ENCODE measurements at regions not wholly inside any gene's neighbourhood (a gene's known extent, or its start where the extent isn't known, plus 50 kb on each side); places are given as distances from the start of the nearest gene placed in this dataset.

GRCh38 chr1:198933515-198934222 is 294.8 kb downstream of the PTPRC start:
- Histone ChIP-seq H3K4me2 (ENCODE audit: low read depth, low read length, poor library complexity, severe bottlenecking) (peak overlapping the region; percentile 100), H3F3A (ENCODE audit: insufficient read depth) (peaks cover 46% of the 10 kb centered on the region), H3K9me3 (ENCODE audit: insufficient read depth, low read length) (no peaks in the 10 kb centered on the region), H3K9me2 (replicated peaks; ENCODE audit: insufficient read depth, low read length) (no peaks in the 10 kb centered on the region), H3K36me3 (ENCODE audit: low read length) (peaks cover 19% of the 10 kb centered on the region), H3K27ac (ENCODE audit: low read depth, low read length) (peak overlapping the region; percentile 90), H3K4me3 (ENCODE audit: insufficient read depth, low read length, poor library complexity, severe bottlenecking) (peak overlapping the region; percentile 77), H4K20me1 (ENCODE audit: low read depth, low read length) (no peaks in the 10 kb centered on the region), H3K79me2 (ENCODE audit: insufficient read depth, low read length) (peaks cover 96% of the 10 kb centered on the region), H3K9ac (ENCODE audit: low read length) (peak overlapping the region; percentile 70), H3K27me3 (ENCODE audit: low read length) (no peaks in the 10 kb centered on the region), H2AFZ (ENCODE audit: low read depth, low read length, severe bottlenecking) (no peak overlapping the region)
- TF ChIP-seq EZH2phosphoT487 (conservative IDR thresholded peaks at IDR 0.05; ENCODE audit: low read length) (no peak), CTCF (IDR thresholded peaks at IDR 0.05; ENCODE audit: insufficient read depth, low read length, poor library complexity, severe bottlenecking) (no peak)

GRCh38 chr1:198934426-198934825 is 295.6 kb downstream of the PTPRC start:
- H2AFZ ChIP-seq (ENCODE audit: low read depth, low read length, severe bottlenecking) = no peak overlapping the region
- H4K20me1 ChIP-seq (ENCODE audit: low read depth, low read length) = no peaks in the 10 kb centered on the region
- H3F3A ChIP-seq (ENCODE audit: insufficient read depth) = peaks cover 44% of the 10 kb centered on the region
- no peaks in the 10 kb centered on the region for H3K9me2 ChIP-seq (replicated peaks; ENCODE audit: insufficient read depth, low read length)
- peak overlapping the region; percentile 100 for H3K4me2 ChIP-seq (ENCODE audit: low read depth, low read length, poor library complexity, severe bottlenecking)
- peak overlapping the region; percentile 70 for H3K9ac ChIP-seq (ENCODE audit: low read length)
- H3K36me3 ChIP-seq (ENCODE audit: low read length) = peaks cover 19% of the 10 kb centered on the region
- no peak for TF ChIP-seq CTCF (IDR thresholded peaks at IDR 0.05; ENCODE audit: insufficient read depth, low read length, poor library complexity, severe bottlenecking)
- no peak for TF ChIP-seq EZH2phosphoT487 (conservative IDR thresholded peaks at IDR 0.05; ENCODE audit: low read length)
- H3K4me3 ChIP-seq (ENCODE audit: insufficient read depth, low read length, poor library complexity, severe bottlenecking) = peak overlapping the region; percentile 77
- peak overlapping the region; percentile 90 for H3K27ac ChIP-seq (ENCODE audit: low read depth, low read length)
- H3K79me2 ChIP-seq (ENCODE audit: insufficient read depth, low read length) = peaks cover 88% of the 10 kb centered on the region
- no peaks in the 10 kb centered on the region for H3K27me3 ChIP-seq (ENCODE audit: low read length)
- H3K9me3 ChIP-seq (ENCODE audit: insufficient read depth, low read length) = no peaks in the 10 kb centered on the region

- H4K20me1 ChIP-seq (ENCODE audit: low read depth, low read length) = no peaks in the 10 kb centered on the region
- no peaks in the 10 kb centered on the region for H3K27me3 ChIP-seq (ENCODE audit: low read length)
- TF ChIP-seq EZH2phosphoT487 (conservative IDR thresholded peaks at IDR 0.05; ENCODE audit: low read length) (no peak), CTCF (IDR thresholded peaks at IDR 0.05; ENCODE audit: insufficient read depth, low read length, poor library complexity, severe bottlenecking) (no peak)
- peaks cover 84% of the 10 kb centered on the region for H3K79me2 ChIP-seq (ENCODE audit: insufficient read depth, low read length)
- no peaks in the 10 kb centered on the region for H3K9me2 ChIP-seq (replicated peaks; ENCODE audit: insufficient read depth, low read length)
- peaks cover 39% of the 10 kb centered on the region for H3F3A ChIP-seq (ENCODE audit: insufficient read depth)
- H3K4me3 ChIP-seq (ENCODE audit: insufficient read depth, low read length, poor library complexity, severe bottlenecking) = peak overlapping the region; percentile 77
- H3K4me2 ChIP-seq (ENCODE audit: low read depth, low read length, poor library complexity, severe bottlenecking) = peak overlapping the region; percentile 100
- H3K9me3 ChIP-seq (ENCODE audit: insufficient read depth, low read length) = no peaks in the 10 kb centered on the region
- H3K27ac ChIP-seq (ENCODE audit: low read depth, low read length) = peak overlapping the region; percentile 90
- no peak overlapping the region for H2AFZ ChIP-seq (ENCODE audit: low read depth, low read length, severe bottlenecking)
- H3K36me3 ChIP-seq (ENCODE audit: low read length) = peaks cover 19% of the 10 kb centered on the region
- peak overlapping the region; percentile 70 for H3K9ac ChIP-seq (ENCODE audit: low read length)
These were observed 296.1 kb downstream of the PTPRC start for GRCh38 chr1:198934901-198935305.
